IPS-11a (cell line): ENCODE measurements at regions not wholly inside any gene's neighbourhood (a gene's known extent, or its start where the extent isn't known, plus 50 kb on each side); places are given as distances from the start of the nearest gene placed in this dataset.

ENCODE experiments used
- H3K4me3 ChIP-seq: one replicate; pipeline ENCODE4 v1.5.1; 2013; ENCODE audit warnings: low read depth, low read length, control low read depth

DNA sequence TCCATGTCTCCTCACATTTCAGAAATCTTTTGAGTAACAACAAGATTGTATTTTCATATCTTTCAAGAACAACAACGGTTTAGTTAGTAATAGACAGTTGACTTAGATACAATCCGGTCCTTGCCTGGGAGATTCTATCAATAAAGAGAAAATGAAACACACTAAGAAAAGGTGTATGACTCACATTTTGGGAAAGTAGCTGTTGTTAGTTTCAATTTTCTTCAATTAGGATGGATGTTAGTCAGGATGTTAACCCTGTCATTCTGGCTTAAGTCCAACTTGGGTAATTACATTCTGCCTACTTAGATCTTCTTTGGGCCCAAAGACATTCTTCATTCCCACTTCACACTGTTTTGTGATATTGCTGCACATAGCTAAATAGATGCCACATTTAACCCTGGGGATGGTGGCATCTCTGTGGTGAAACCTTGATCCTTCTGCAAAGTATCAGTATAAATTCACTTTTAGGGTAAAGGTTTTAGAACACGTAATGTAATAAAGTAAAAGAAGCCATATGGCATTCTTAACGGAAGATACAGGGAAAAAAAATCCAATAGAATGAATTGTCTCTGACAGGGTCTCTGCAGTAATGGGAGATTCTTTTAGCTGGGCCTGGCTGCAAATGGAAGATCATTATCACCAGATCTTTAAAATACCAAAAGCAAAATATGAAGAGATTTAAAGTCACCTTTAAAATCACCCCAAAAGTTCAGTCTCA, 365.5 kb downstream of the FIGN start:
- H3K4me3 ChIP-seq: no peak overlapping the region

DNA sequence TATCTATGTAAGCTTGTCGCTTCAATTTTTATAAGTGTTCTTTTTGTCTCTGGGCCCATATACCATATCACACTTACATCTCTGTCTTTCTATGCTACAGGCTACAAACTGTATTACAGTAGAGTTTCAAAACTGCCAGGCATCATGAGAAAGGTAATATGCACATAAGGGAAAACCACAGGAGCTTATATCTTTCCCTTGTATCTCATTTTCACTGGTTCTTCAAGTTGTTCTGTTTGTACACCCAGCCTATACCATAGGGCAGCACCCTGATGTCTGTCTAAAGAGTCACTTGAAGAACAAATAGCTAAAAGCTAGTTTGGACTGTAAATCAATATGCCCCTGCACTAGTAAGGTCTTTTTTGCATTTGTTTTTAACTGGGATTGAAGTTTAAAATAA, 366.7 kb downstream of the FIGN start:
- H3K4me3 ChIP-seq: no peak overlapping the region

DNA sequence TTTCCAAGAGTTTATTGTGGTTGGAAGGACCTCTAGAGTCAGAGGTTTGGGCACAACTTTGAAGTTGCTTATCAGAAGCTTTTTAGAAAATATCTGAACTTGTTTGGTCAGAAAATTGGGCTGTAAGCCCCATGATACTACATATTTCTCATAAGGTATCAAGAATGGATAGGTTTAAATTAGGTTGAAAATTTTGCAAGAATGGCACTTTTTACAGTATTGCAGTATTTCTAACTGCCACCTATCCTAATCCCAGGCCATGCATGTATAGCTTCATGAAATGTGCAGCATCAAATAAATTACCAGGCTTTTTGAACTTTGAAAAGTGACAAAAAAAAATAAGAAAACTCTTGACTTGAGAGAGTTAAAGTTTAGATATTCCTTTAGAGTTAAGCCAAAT, 367.2 kb downstream of the FIGN start:
- no peak overlapping the region for H3K4me3 ChIP-seq

DNA sequence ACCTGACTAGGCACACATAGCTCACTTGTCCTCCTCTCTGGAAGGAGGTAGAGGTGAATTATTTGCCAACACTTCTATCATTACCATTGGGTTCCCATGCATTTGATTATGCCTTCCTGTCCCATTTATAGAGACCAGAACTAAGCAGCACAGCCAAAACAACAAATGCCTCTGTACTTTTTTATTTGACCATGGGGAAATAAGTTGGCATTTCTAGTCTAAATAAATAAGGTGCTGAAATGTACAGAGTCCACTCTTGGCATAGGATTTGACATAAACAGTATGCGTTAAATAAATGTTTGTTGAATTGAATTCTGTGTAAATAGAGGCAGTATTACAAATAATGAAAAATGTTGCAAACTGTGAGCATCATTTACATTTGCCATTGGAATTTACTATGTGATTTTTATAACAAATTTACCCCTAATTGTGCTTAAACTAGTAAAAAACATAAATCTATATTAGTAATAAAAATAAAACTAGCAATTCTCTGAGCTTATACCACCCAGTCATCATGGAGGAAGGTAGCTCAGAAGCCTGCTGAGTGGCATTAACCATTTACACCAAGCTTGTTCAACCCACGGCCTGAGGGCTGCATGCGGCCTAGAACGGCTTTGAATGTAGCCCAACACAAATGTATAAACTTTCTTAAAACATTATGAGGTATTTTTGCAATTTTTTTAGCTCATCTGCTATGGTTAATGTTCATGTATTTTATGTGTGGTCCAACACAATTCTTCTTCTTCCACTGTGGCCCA, 367.8 kb downstream of the FIGN start:
- no peak overlapping the region for H3K4me3 ChIP-seq

DNA sequence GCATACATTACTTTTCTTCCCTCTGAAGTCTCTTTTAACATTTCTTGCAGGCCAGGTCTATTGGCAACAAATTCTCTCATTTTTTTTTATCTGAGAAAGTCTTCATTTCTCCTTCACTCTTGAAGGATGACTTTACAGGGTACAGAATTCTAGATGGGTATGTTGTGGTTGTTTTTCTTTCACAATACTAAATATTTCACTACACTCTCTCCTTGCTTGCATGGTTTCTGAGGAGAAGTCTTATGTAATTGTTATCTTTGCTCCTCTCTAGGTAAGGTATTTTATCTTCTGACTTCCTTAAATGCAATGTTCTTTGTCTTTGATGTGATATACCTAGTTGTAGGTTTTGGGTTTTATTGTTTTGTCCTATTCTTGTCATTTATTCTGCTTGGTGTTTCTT, 371.1 kb downstream of the FIGN start:
- H3K4me3 ChIP-seq: no peak overlapping the region

DNA sequence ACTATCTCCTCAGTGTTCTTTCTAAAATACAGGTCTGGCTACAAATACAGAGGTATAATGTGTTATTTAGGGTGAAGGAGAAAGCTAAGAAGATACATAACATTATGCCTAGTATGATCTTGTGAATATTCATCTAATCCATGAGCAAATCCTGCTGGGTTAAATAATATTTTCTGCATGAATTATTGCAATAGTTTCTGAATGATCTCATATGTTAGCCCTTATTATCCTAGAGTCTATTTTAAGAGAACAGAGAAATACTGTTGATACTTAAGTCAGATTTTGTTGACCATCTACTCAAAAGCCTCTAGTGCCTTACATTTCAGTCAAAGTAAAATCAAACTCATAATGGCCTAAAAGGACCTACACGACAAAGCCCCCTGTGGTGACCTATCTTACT, 382.3 kb downstream of the FIGN start:
- H3K4me3 ChIP-seq: no peak overlapping the region

DNA sequence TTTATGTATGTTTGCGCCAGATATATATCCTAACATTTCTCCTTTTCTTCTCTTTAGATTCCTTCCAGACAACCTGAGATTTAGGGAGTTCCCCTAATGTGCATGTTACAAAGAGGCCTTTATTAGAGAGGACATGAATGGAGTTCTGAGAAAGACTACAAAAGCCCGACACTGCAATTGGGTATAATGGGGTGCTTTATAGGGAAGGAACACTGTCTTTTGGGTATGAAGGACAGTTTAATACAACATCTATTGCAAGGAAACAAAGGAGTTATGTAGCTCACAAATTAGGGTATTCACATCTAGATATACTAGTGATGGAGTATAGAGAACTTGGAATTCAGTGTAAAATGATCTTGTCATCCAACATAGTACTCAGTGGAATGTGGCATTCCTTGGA, 383.8 kb downstream of the FIGN start:
- H3K4me3 ChIP-seq: no peak overlapping the region

DNA sequence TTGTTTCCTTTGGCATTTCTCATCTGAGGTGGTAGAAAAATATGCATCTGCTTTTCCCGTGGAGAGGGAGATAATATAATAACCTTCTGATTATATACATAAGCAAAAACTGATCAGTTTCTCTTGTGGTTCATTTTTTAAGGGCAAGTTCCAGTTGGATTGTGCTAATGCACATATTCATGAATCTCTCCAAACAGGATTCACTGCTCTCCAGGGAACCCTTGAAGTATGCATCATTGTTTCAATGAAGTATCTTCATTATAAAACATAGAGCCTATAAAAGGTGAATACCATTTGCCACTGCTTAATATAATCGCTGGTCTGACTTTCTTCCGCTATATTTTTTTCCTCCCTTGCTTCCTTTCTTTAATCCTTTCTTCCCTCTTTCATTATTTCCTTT, 384.7 kb downstream of the FIGN start:
- H3K4me3 ChIP-seq: no peak overlapping the region

DNA sequence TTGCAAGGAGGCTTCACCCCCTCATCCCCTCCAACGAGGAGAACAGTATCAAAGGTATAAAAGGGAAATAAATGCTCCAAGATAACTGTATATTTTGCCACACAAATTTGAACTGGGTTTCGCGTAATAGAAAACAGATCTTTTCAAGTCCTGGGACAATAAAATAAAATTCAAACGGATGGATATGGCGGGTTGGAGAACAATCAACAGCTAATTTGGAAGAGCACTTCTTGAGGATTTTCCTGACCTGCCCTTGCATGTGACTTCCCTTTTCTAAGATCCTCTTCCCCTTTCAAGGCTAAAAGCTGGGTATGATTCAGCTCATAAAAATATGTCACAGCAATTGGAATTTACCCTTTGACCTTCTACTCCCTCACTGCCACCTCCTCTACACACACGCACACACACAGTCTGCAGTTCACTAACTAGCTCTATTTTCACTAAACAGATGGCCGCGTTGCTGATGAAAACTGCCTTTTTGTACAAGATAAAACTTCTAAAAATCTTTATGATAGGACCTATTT, 386.9 kb downstream of the FIGN start:
- H3K4me3 ChIP-seq: peak overlapping the region; percentile 28

DNA sequence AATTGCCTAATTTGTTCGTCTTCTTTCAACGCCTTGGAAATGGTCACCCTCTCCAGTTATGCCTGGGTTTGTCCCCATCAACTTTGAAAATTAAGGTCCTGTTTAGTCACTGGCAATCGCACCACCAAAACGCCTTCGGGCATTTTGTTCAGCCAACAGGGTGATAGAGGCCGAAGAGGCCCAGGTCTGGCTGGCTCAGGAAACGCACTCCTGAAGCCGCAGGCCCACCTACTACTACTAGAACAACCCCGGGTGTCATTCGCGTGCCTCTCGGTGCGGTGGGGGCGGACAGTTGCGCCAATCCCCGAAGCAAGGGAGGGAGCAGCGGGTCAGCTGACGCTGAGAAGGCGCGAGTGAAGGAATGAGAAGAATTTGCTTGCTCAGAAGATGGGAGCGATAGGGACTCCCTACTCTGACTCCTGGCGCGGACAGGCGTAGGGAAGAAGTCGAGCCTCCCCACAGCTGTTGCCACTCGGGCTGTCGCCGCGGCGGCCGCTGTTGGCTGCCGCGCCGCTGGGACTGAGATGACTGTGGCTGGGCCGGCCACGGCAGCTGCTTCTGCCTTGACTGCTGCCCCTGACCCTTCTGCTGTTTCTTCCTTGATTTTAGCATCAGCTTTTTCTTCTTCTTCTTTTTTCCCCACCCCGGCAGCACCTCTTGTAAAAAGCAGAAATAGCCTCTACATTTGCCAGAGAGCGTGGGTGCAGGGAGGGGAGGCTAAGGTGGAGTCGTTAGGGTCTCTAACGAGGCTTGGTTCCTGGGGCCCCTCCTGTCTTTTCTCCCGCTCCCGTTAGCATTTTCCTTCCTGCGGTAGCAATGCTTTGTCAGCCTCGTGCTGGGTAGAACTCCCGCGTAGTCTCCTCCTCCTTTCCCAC, 387.6 kb downstream of the FIGN start:
- peak overlapping the region; percentile 28 for H3K4me3 ChIP-seq

DNA sequence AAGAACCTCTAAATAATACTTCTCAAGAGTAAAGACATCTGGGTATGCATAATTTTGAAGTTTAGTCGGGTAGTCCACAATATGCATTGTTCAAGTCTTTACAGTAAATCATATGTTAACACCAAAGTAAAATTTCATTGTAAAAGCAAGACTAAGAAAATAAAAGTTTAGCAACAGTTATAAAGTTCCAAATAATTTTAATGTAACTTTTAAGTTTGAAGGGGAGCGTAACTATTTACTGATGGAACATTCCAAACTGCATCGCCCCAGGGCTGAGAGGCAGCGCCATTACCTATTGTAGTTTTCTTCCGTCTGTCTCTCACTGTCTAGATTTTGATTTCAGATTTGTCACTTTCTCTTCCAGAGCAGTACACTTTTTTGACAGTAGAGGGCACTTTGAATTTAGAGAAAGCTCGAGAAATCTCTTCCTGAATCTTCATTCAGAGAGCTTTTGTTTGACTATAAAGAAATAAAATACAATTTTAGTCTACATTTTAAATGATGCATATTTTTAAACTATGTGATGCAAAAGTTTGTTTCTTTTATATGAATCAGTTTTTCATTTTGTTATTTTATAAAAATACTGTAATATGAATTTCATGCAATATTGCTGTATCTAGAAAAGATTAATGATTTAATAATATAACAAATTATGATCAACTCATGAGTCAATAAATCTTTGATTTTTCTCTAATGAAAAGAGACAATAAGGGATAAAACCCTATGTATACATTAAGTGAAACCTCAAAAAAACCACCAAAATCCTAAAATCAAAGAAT, 389.8 kb downstream of the FIGN start:
- no peak overlapping the region for H3K4me3 ChIP-seq

DNA sequence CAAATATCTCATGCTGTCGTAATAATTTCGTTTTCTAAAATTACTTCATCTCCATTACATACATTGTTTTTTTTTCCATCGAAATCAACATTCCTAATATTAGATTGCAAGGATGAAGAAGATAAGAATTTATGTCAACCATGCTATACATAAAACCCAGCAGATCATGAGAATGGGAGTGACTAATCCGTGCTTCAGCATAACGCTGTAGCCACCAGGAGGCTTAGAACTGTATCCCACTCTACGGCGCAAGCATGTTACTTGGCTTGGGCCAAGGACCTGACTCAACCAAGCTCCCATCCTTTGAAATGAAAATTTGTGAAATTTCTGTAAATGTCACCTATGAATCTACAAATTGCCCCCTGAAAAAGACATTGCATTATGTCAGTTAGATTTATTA, 392.5 kb downstream of the FIGN start:
- H3K4me3 ChIP-seq: no peak overlapping the region

DNA sequence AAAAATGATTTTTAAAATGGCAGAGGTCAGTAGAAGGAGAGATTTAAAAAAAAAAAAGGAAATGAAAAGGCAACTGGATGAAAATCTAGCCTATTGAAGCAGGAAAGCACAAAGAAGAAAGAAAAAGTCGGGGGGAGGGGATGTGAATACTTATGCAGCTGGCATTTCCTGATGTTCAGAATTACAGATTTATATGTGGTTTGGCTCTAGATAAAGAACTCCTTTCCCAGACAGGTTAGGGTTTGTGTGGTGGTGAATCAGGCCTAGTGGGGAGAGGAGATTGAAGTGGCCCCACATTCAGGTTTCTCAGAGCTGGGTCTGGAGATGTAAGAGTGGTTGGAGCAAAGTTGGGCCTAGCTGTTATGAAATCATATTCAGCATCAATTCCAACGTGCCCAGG, 394.4 kb downstream of the FIGN start:
- no peak overlapping the region for H3K4me3 ChIP-seq

DNA sequence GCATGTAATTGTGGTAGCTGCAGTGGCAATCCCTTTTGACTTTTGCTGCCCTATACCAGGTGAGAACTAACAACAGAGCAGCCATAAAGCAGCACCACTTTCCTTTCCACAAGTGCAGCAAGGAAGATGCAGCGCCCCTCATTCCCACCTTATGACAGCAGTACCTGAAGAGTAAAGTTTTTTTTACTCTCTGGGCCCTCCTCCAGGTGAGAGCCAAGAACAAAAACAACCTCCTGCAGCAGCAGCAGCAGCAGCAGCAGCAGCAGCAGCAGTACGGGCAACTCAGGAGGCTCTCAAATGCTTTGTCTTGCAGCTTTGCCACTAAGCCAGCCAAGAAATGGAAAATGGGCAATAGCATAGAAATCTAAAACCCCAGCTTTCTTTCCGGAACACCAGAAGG, 397.5 kb downstream of the FIGN start:
- no peak overlapping the region for H3K4me3 ChIP-seq

DNA sequence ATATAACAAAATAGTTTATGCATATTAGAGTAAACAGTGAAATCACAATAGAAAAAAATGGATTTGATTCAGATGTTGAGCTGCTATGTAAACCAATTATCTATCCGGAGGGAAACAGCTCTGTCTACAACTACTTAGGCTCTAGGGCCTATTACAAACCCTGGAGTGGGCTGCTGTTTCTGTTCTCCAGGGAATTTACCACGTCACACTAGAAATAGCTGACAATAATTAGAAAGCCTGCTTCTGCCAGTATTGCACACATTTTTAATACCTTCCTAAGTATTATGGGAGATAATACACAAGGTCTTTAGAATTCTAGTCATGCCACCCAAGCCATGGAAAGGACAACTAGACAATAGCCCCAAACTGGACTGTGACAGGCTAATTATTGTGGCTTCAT, 411.1 kb downstream of the FIGN start:
- no peak overlapping the region for H3K4me3 ChIP-seq

DNA sequence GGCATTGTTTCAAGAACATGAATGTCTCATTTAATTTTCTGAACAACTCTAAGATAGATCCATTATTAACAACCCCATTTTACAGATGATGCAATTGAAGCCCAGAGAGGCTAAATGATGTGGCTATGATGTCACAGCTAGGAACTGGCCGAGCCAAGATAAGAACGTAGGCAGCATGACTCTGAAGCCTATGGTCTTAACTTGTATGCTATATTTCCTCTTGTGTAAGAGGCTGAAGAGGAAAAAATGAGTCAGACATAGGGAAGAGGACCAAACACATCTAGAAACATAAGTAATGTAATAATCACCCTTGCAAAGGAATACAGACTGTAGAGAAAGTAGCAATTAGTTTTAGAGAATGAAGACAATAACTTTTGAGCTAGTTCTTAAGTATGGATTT, 416.8 kb downstream of the FIGN start:
- H3K4me3 ChIP-seq: no peak overlapping the region

DNA sequence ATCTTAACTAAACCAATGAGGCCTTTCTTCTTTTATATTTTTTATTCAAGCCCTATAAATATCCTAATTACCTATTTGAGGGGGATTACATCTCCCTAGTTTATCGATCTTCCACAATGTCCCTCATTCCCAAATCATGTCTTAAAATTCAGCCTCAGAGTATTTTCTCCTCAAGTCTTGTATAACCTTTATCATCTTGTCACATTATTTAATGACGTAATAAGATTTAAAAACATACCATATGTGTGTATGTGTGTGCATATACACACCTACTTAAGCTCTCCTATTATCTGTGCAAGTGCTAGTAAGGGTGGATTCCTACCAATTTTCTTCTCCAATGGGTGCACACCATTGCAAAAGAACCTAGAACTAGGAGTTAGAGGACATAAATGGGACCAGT, 421.1 kb downstream of the FIGN start:
- no peak overlapping the region for H3K4me3 ChIP-seq

DNA sequence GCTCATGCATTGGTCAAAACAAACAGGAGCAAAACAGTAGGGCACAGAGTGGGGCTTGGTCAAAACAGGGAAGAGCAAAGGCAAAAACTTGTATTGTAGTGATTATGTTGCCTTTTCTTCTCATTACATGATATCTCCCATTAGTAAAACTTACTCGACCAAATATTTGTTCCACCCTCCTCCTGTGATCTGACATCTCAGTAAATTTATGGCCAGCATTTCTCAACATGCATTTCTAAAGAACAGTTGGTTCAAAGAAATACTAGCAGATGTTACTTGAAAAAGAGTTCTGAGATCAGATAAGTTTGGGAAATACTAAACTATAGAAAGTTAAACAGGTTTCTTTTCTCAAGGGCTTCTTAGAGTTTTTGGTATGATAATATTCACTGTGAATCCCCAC, 423.1 kb downstream of the FIGN start:
- H3K4me3 ChIP-seq: no peak overlapping the region

DNA sequence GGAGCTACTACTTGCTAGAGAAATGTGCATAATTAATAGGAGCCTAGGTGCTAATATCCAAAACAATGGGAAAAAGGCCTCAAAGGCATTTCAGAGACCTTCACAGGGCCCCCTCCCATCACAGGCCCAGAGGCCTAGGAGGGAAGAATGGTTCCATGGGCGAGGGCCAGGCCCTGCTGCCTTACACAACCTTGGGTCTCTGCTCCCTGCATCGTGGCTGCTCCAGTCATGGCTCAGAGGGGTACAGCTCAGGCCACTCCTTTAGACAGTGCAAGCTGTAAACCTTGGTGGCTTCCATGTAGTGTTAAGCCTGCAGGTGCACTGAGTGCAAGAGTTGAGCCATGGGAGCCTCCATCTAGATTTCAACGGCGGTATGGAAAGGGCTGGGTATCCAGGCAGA, 429.2 kb downstream of the FIGN start:
- H3K4me3 ChIP-seq: no peak overlapping the region

DNA sequence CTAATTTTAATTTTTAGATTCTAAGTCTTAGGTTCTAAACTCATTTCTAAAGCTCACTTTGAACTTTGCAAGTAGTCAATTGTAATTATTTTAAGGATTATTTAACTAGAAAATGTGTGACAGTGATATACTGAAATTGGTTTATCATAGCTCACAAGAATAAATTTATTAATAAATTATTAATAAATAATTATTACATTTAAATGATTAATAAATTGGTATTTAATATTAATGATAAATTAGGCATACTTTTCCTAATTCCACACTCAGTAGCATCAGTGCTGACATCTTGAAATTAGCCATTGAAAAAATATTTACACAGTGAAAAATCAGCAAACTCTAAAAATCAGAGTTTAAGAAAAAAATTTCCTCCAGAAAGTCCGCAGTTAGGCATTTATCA, 433.7 kb downstream of the FIGN start:
- H3K4me3 ChIP-seq: no peak overlapping the region

DNA sequence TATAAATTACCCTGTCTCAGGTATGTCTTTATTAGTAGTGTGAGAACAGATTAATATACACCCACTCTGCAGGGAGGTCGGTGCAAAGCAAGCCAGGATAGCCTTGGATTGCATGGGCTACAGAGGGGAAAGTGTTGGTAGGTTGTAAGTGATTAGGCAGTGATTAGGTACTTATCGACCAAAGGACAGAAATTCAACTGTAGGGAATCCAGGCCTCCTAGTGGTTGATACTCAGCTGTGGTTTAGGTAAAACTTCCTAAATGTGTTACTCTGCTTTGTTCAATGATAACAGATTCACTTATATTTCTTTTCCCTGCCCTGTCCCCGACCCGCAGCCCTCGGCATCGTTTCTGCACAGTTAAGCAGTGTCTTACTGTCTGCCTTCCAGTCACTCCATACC, 444.0 kb downstream of the FIGN start:
- H3K4me3 ChIP-seq: no peak overlapping the region
